ENCODE measurements at regions not wholly inside any gene's neighbourhood (a gene's known extent, or its start where the extent isn't known, plus 50 kb on each side); places are given as distances from the start of the nearest gene placed in this dataset.

DNA sequence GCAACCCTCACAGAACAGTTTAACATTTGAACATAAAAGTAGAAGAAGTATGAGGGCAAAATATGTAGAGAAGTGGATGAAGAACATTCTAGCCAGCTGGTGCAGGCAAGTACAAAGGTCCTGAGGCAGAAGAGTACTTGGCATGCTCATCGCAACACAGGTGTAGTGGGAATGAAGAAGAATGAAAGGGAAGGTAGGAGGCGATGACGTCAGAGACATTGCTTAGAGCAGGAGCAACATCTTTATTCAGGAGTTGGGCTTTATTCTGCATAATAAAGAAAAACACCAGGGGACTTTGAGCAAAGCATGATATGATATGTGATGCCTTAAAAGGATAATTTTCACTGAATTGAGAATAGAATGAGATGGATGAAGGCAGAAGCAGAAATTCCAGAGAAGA, 570.6 kb upstream of the CDH9 start:
- no peak for DNase-seq (ENCODE audit: low read depth in 1 of 2, low spot score in 1 of 2)
- Histone ChIP-seq H3K4me3 (replicated peaks; ENCODE audit: insufficient read depth, low read length) (no peak overlapping the region), H3K27me3 (ENCODE audit: insufficient read depth, poor library complexity, severe bottlenecking) (no peaks in the 10 kb centered on the region), H3K27ac (replicated peaks) (no peak overlapping the region)
- TF ChIP-seq, protein P1, sequence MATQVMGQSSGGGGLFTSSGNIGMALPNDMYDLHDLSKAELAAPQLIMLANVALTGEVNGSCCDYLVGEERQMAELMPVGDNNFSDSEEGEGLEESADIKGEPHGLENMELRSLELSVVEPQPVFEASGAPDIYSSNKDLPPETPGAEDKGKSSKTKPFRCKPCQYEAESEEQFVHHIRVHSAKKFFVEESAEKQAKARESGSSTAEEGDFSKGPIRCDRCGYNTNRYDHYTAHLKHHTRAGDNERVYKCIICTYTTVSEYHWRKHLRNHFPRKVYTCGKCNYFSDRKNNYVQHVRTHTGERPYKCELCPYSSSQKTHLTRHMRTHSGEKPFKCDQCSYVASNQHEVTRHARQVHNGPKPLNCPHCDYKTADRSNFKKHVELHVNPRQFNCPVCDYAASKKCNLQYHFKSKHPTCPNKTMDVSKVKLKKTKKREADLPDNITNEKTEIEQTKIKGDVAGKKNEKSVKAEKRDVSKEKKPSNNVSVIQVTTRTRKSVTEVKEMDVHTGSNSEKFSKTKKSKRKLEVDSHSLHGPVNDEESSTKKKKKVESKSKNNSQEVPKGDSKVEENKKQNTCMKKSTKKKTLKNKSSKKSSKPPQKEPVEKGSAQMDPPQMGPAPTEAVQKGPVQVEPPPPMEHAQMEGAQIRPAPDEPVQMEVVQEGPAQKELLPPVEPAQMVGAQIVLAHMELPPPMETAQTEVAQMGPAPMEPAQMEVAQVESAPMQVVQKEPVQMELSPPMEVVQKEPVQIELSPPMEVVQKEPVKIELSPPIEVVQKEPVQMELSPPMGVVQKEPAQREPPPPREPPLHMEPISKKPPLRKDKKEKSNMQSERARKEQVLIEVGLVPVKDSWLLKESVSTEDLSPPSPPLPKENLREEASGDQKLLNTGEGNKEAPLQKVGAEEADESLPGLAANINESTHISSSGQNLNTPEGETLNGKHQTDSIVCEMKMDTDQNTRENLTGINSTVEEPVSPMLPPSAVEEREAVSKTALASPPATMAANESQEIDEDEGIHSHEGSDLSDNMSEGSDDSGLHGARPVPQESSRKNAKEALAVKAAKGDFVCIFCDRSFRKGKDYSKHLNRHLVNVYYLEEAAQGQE (IDR thresholded peaks at IDR 0.05; ENCODE audit: insufficient replicate concordance, low read depth): no peak
- TF ChIP-seq GABPA (IDR thresholded peaks at IDR 0.05; ENCODE audit: low read depth) (no peak), POLR2AphosphoS5 (IDR thresholded peaks at IDR 0.05; ENCODE audit: low read depth) (no peak), SPI1 (IDR thresholded peaks at IDR 0.05; ENCODE audit: borderline replicate concordance, low read depth) (no peak)
- TF ChIP-seq, protein P2, sequence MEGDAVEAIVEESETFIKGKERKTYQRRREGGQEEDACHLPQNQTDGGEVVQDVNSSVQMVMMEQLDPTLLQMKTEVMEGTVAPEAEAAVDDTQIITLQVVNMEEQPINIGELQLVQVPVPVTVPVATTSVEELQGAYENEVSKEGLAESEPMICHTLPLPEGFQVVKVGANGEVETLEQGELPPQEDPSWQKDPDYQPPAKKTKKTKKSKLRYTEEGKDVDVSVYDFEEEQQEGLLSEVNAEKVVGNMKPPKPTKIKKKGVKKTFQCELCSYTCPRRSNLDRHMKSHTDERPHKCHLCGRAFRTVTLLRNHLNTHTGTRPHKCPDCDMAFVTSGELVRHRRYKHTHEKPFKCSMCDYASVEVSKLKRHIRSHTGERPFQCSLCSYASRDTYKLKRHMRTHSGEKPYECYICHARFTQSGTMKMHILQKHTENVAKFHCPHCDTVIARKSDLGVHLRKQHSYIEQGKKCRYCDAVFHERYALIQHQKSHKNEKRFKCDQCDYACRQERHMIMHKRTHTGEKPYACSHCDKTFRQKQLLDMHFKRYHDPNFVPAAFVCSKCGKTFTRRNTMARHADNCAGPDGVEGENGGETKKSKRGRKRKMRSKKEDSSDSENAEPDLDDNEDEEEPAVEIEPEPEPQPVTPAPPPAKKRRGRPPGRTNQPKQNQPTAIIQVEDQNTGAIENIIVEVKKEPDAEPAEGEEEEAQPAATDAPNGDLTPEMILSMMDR (IDR thresholded peaks at IDR 0.05; ENCODE audit: insufficient read depth, low read length): no peak

DNA sequence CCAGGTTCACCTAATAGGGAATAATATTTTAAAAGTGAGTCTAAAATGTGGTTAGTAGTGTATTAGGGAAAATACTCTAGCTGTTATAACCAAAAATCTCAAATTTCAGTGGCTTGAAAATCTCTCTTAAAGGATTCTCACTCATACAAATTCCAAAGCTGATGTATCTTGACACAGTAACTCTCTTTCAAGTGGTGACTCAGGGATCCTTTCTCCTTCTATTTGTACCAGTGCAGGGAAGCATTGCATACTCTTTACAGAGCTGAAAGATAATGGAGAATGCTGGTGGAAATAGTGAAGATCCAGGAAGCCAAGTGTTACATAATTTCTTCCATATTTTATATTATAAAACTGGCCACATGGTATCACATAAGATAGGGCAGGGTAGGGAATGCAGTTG, 560.2 kb upstream of the CDH9 start:
- Histone ChIP-seq H3K27ac (replicated peaks) (no peak overlapping the region), H3K27me3 (ENCODE audit: insufficient read depth, poor library complexity, severe bottlenecking) (no peaks in the 10 kb centered on the region), H3K4me3 (replicated peaks; ENCODE audit: insufficient read depth, low read length) (no peak overlapping the region)
- TF ChIP-seq, protein P2 (IDR thresholded peaks at IDR 0.05; ENCODE audit: insufficient read depth, low read length): no peak
- no peak for DNase-seq (ENCODE audit: low read depth in 1 of 2, low spot score in 1 of 2)

DNA sequence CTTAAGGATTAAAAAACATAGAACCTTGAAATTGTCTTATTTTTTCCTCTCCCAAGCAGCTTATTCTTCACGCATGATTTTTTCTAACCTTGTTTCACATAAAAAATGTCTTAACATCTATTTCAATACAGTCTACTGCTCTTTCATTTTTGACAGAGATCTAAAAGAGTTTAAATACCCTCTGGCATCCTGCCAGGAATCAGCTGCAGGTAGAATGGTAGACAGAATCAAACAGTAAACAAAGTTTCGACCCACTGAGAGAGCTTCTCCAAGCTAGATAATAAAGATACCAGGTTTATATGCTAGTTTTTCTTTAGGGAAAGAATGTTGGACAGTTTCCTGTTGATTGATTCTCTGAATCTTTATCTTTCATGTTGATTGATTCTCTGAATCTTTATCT, 555.8 kb upstream of the CDH9 start:
- Histone ChIP-seq H3K4me3 (replicated peaks; ENCODE audit: insufficient read depth, low read length) (no peak overlapping the region), H3K27me3 (ENCODE audit: insufficient read depth, poor library complexity, severe bottlenecking) (no peaks in the 10 kb centered on the region), H3K27ac (replicated peaks) (no peak overlapping the region)
- TF ChIP-seq GABPA (IDR thresholded peaks at IDR 0.05; ENCODE audit: low read depth) (no peak), POLR2AphosphoS5 (IDR thresholded peaks at IDR 0.05; ENCODE audit: low read depth) (no peak), SPI1 (IDR thresholded peaks at IDR 0.05; ENCODE audit: borderline replicate concordance, low read depth) (no peak)
- TF ChIP-seq, protein P1 (IDR thresholded peaks at IDR 0.05; ENCODE audit: insufficient replicate concordance, low read depth): no peak
- TF ChIP-seq, protein P2 (IDR thresholded peaks at IDR 0.05; ENCODE audit: insufficient read depth, low read length): no peak
- DNase-seq (ENCODE audit: low read depth in 1 of 2, low spot score in 1 of 2): no peak

DNA sequence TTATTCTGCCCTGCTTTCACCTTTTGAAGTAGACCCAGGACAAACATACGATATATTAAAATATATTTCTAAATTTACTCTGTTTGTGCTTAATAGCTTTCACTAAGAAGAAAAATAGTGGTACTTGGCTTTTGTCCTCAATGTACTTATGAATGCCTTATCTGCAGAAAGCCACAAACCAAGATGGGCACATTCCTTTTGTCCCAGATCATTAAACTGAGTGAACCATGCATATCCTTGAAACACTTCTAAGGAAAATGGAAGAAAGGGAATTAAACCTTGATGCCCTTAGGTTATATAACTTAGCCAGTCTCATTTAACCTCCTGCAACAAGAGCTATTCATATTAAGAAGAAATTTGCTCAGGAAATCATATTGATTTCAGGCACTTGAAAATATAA, 553.8 kb upstream of the CDH9 start:
- Histone ChIP-seq H3K27me3 (ENCODE audit: insufficient read depth, poor library complexity, severe bottlenecking) (no peaks in the 10 kb centered on the region), H3K27ac (replicated peaks) (no peak overlapping the region), H3K4me3 (replicated peaks; ENCODE audit: insufficient read depth, low read length) (no peak overlapping the region)
- TF ChIP-seq GABPA (IDR thresholded peaks at IDR 0.05; ENCODE audit: low read depth): no peak
- TF ChIP-seq POLR2AphosphoS5 (IDR thresholded peaks at IDR 0.05; ENCODE audit: low read depth): no peak
- no peak for TF ChIP-seq SPI1 (IDR thresholded peaks at IDR 0.05; ENCODE audit: borderline replicate concordance, low read depth)
- TF ChIP-seq, protein P2 (IDR thresholded peaks at IDR 0.05; ENCODE audit: insufficient read depth, low read length): no peak
- TF ChIP-seq, protein P1 (IDR thresholded peaks at IDR 0.05; ENCODE audit: insufficient replicate concordance, low read depth): no peak
- DNase-seq (ENCODE audit: low read depth in 1 of 2, low spot score in 1 of 2): no peak

Data from HL-60 (cell line).